ENCODE measurements at regions not wholly inside any gene's neighbourhood (a gene's known extent, or its start where the extent isn't known, plus 50 kb on each side); places are given as distances from the start of the nearest gene placed in this dataset.

- TF ChIP-seq CTCF (IDR thresholded peaks at IDR 0.05; ENCODE audit: low read length), result no peak
- TF ChIP-seq EZH2 (IDR thresholded peaks at IDR 0.05; ENCODE audit: borderline replicate concordance, low read length), result no peak
Measured at GRCh38 chr10:78755063-78755701, 313.6 kb upstream of the ZMIZ1 start.
